ENCODE measurements at regions not wholly inside any gene's neighbourhood (a gene's known extent, or its start where the extent isn't known, plus 50 kb on each side); places are given as distances from the start of the nearest gene placed in this dataset.

- no TSS peak for BruUV-seq (replicated peaks)
- TF ChIP-seq, protein P1, sequence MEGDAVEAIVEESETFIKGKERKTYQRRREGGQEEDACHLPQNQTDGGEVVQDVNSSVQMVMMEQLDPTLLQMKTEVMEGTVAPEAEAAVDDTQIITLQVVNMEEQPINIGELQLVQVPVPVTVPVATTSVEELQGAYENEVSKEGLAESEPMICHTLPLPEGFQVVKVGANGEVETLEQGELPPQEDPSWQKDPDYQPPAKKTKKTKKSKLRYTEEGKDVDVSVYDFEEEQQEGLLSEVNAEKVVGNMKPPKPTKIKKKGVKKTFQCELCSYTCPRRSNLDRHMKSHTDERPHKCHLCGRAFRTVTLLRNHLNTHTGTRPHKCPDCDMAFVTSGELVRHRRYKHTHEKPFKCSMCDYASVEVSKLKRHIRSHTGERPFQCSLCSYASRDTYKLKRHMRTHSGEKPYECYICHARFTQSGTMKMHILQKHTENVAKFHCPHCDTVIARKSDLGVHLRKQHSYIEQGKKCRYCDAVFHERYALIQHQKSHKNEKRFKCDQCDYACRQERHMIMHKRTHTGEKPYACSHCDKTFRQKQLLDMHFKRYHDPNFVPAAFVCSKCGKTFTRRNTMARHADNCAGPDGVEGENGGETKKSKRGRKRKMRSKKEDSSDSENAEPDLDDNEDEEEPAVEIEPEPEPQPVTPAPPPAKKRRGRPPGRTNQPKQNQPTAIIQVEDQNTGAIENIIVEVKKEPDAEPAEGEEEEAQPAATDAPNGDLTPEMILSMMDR (IDR thresholded peaks at IDR 0.05; ENCODE audit: unreplicated experiment), result no peak
- no peaks in the 10 kb centered on the region for H3K36me3 Mint-ChIP-seq (ENCODE audit: insufficient read depth, unreplicated experiment)
- H3K4me3 Mint-ChIP-seq (ENCODE audit: unreplicated experiment), result no peak overlapping the region
- intact Hi-C loops (cut with micrococcal nuclease), result no loop called here
- no peaks in the 10 kb centered on the region for H3K4me1 Mint-ChIP-seq (ENCODE audit: insufficient read depth, unreplicated experiment)
- DNase-seq (ENCODE audit: unreplicated experiment), result no peak
- no peaks in the 10 kb centered on the region for H3K9me3 Mint-ChIP-seq (ENCODE audit: unreplicated experiment)
- no peaks in the 10 kb centered on the region for H3K27me3 Mint-ChIP-seq (ENCODE audit: insufficient read depth, unreplicated experiment)
- CTCF ChIA-PET, result no interaction called here
- H3K27ac Mint-ChIP-seq (ENCODE audit: low read depth, unreplicated experiment), result no peak overlapping the region
- POLR2A ChIA-PET, result no interaction called here
Observed at GRCh38 chr2:145835665-145836064, 1315.7 kb upstream of the ZEB2 start.

- Mint-ChIP-seq H3K36me3 (ENCODE audit: insufficient read depth, unreplicated experiment) (no peaks in the 10 kb centered on the region), H3K27ac (ENCODE audit: low read depth, unreplicated experiment) (no peak overlapping the region), H3K27me3 (ENCODE audit: insufficient read depth, unreplicated experiment) (no peaks in the 10 kb centered on the region), H3K4me1 (ENCODE audit: insufficient read depth, unreplicated experiment) (no peaks in the 10 kb centered on the region), H3K4me3 (ENCODE audit: unreplicated experiment) (no peak overlapping the region), H3K9me3 (ENCODE audit: unreplicated experiment) (peaks cover 1% of the 10 kb centered on the region)
- no TSS peak for BruUV-seq (replicated peaks)
- no peak for DNase-seq (ENCODE audit: unreplicated experiment)
- intact Hi-C loops (cut with micrococcal nuclease), result no loop called here
- CTCF ChIA-PET, result no interaction called here
- TF ChIP-seq, protein P1 (IDR thresholded peaks at IDR 0.05; ENCODE audit: unreplicated experiment), result no peak
- POLR2A ChIA-PET, result no interaction called here
Observed at GRCh38 chr2:145832681-145833080, 1312.8 kb upstream of the ZEB2 start.

DNA sequence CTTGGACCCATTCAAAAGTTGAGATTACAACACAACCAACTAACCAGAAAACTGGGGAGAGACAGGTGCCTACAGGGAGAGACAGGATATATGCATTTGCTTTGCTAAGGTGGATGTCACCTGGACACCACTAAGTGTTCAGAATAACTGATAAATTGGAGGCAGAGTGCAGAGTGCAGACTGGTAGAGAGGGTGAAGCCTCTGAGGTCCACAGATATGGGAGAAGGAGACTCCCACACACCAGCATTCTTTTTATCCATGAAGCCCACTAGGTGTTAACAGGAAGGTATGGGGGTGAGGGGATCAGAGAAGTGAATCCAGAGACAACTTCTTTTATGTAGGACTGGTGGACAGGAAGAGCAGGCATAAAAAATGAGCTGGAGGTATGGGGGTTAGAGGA, 1310.0 kb upstream of the ZEB2 start:
- Mint-ChIP-seq H3K36me3 (ENCODE audit: insufficient read depth, unreplicated experiment) (no peaks in the 10 kb centered on the region), H3K27me3 (ENCODE audit: insufficient read depth, unreplicated experiment) (no peaks in the 10 kb centered on the region), H3K27ac (ENCODE audit: low read depth, unreplicated experiment) (no peak overlapping the region), H3K4me3 (ENCODE audit: unreplicated experiment) (no peak overlapping the region), H3K4me1 (ENCODE audit: insufficient read depth, unreplicated experiment) (no peaks in the 10 kb centered on the region), H3K9me3 (ENCODE audit: unreplicated experiment) (peaks cover 8% of the 10 kb centered on the region)
- intact Hi-C loops (cut with micrococcal nuclease), result no loop called here
- BruUV-seq (replicated peaks), result no TSS peak
- no peak for DNase-seq (ENCODE audit: unreplicated experiment)
- TF ChIP-seq, protein P1 (IDR thresholded peaks at IDR 0.05; ENCODE audit: unreplicated experiment), result no peak
- ChIA-PET CTCF (no interaction called here), POLR2A (no interaction called here)

DNA sequence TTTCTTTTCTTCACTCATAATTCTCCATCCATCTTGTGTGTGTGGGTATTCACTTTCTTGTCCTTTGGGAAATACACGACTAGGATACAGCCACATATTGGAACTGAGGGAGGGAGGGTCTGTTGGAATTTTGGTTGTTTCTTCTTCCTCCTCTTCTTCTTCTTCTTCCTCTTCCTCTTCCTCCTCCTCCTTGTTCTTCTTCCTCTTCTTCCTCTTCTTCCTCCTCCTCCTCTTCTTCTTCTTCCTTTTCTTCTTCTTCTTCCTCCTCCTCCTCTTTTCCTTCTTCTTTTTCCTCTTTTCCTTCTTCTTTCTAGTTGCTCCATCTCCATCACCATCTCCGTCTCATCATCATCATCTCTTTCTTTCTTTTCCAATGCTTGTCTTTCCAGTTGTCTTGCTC, 1307.3 kb upstream of the ZEB2 start:
- Mint-ChIP-seq H3K27me3 (ENCODE audit: insufficient read depth, unreplicated experiment) (no peaks in the 10 kb centered on the region), H3K4me1 (ENCODE audit: insufficient read depth, unreplicated experiment) (no peaks in the 10 kb centered on the region), H3K27ac (ENCODE audit: low read depth, unreplicated experiment) (no peak overlapping the region), H3K9me3 (ENCODE audit: unreplicated experiment) (peaks cover 8% of the 10 kb centered on the region), H3K4me3 (ENCODE audit: unreplicated experiment) (no peak overlapping the region), H3K36me3 (ENCODE audit: insufficient read depth, unreplicated experiment) (no peaks in the 10 kb centered on the region)
- ChIA-PET CTCF (interaction anchor here (0.7 kb wide), 1 partner anchor 21 kb away, joined by 3 read pairs; no protein-coding TSS in a partner anchor), POLR2A (no interaction called here)
- TF ChIP-seq, protein P1 (IDR thresholded peaks at IDR 0.05; ENCODE audit: unreplicated experiment), result no peak
- intact Hi-C loops (cut with micrococcal nuclease), result no loop called here
- no peak for DNase-seq (ENCODE audit: unreplicated experiment)
- no TSS peak for BruUV-seq (replicated peaks)

Data from MCF 10A (cell line).